ENCODE measurements at regions not wholly inside any gene's neighbourhood (a gene's known extent, or its start where the extent isn't known, plus 50 kb on each side); places are given as distances from the start of the nearest gene placed in this dataset.

- Histone ChIP-seq H3K4me1 (ENCODE audit: control insufficient read depth, insufficient read depth, low read length) (no peaks in the 10 kb centered on the region), H3K4me3 (ENCODE audit: low read length) (no peak overlapping the region), H3K27ac (ENCODE audit: low read length) (no peak overlapping the region), H3K9me3 (ENCODE audit: control insufficient read depth, insufficient read depth, low read length) (no peaks in the 10 kb centered on the region), H3K36me3 (ENCODE audit: control insufficient read depth, insufficient read depth, low read length) (no peaks in the 10 kb centered on the region), H3K27me3 (ENCODE audit: control insufficient read depth, insufficient read depth, low read length) (no peaks in the 10 kb centered on the region)
- peak; percentile 16 for DNase-seq (ENCODE audit: low read depth, low spot score)
- WGBS (ENCODE audit: insufficient coverage, insufficient read length) = no CpG with 5 or more reads among the region's 8 CpGs
Measured at GRCh38 chr11:30774496-30775232, 188.5 kb upstream of the MPPED2 start.

DNA sequence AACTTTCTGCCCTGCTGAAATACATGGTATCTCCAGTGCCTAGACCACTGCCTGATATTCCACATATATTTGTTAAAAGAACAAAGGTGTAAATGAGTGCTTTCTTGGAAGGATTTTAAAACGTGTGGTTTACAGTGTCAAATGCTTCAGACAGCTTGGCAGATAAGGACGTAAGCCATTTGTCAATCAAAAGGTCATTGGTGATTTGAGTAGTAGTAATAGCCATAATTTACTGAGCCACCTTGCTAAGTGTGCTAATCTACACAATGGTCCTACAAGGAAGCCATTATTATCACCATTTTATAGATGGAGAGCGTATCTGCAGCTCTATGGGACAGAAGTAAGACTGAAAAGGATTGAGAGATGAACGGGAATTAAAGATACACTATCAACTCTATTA is 186.8 kb upstream of the MPPED2 start:
- no CpG with 5 or more reads among the region's 4 CpGs for WGBS (ENCODE audit: insufficient coverage, insufficient read length)
- no peak overlapping the region for H3K27ac ChIP-seq (ENCODE audit: low read length)
- no peaks in the 10 kb centered on the region for H3K4me1 ChIP-seq (ENCODE audit: control insufficient read depth, insufficient read depth, low read length)
- no peaks in the 10 kb centered on the region for H3K27me3 ChIP-seq (ENCODE audit: control insufficient read depth, insufficient read depth, low read length)
- no peak overlapping the region for H3K4me3 ChIP-seq (ENCODE audit: low read length)
- DNase-seq (ENCODE audit: low read depth, low spot score) = no peak
- no peaks in the 10 kb centered on the region for H3K9me3 ChIP-seq (ENCODE audit: control insufficient read depth, insufficient read depth, low read length)
- no peaks in the 10 kb centered on the region for H3K36me3 ChIP-seq (ENCODE audit: control insufficient read depth, insufficient read depth, low read length)

DNA sequence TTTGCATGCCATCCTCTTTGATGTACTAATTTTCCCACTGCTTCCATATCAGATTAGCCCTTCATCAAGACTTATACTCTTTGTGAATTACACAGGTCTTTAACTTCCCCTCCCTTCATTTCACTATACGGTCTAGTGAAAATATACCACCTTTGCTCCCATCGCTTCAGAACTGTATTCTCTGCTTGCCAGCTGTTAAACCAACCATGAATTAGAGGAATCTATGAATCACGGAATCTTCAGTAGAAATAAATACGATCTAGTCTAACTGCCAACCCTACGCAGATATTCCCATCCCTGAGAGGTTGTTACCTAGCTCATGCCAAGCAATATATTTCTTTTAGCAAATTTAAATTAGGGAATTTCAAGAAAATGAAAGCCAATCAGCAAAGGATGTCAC is 177.8 kb upstream of the MPPED2 start:
- Histone ChIP-seq H3K9me3 (ENCODE audit: control insufficient read depth, insufficient read depth, low read length) (no peaks in the 10 kb centered on the region; the same call in 1 of the 2 replicates), H3K36me3 (ENCODE audit: control insufficient read depth, insufficient read depth, low read length) (no peaks in the 10 kb centered on the region), H3K27ac (ENCODE audit: low read length) (no peak overlapping the region), H3K4me1 (ENCODE audit: control insufficient read depth, insufficient read depth, low read length) (no peaks in the 10 kb centered on the region), H3K4me3 (ENCODE audit: low read length) (no peak overlapping the region), H3K27me3 (ENCODE audit: control insufficient read depth, insufficient read depth, low read length) (no peaks in the 10 kb centered on the region)
- no CpG with 5 or more reads among the region's 5 CpGs for WGBS (ENCODE audit: insufficient coverage, insufficient read length)
- DNase-seq (ENCODE audit: low read depth, low spot score) = no peak

GRCh38 chr11:30762188-30762587 is 176.0 kb upstream of the MPPED2 start:
- H3K9me3 ChIP-seq (ENCODE audit: control insufficient read depth, insufficient read depth, low read length) = no peaks in the 10 kb centered on the region; the same call in 1 of the 2 replicates
- H3K36me3 ChIP-seq (ENCODE audit: control insufficient read depth, insufficient read depth, low read length) = no peaks in the 10 kb centered on the region
- no CpG with 5 or more reads among the region's 2 CpGs for WGBS (ENCODE audit: insufficient coverage, insufficient read length)
- no peaks in the 10 kb centered on the region for H3K4me1 ChIP-seq (ENCODE audit: control insufficient read depth, insufficient read depth, low read length)
- DNase-seq (ENCODE audit: low read depth, low spot score) = no peak
- no peak overlapping the region for H3K27ac ChIP-seq (ENCODE audit: low read length)
- H3K27me3 ChIP-seq (ENCODE audit: control insufficient read depth, insufficient read depth, low read length) = no peaks in the 10 kb centered on the region
- H3K4me3 ChIP-seq (ENCODE audit: low read length) = no peak overlapping the region

DNA sequence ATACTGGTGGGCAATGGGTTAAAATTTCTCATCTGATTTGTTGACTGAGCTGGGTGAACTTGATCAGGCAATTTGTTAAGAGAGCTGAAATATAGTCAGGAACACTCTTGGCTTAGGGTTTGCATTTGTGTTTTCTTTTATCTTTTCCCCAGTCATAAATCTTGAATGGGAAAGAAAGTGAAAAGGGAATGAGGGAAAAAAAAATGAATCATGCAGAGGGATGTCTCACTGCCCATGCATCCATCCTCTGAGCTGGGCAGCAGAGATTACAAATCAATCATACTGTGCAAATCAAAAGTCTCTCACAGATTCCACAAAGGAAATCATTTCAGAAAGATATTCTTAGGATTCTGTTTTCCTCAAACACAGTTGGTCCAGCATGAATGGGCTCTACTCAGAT is 174.2 kb upstream of the MPPED2 start:
- H3K4me1 ChIP-seq (ENCODE audit: control insufficient read depth, insufficient read depth, low read length) = no peaks in the 10 kb centered on the region
- H3K36me3 ChIP-seq (ENCODE audit: control insufficient read depth, insufficient read depth, low read length) = no peaks in the 10 kb centered on the region
- no peak overlapping the region for H3K4me3 ChIP-seq (ENCODE audit: low read length)
- no peak overlapping the region for H3K27ac ChIP-seq (ENCODE audit: low read length)
- no peak for DNase-seq (ENCODE audit: low read depth, low spot score)
- H3K9me3 ChIP-seq (ENCODE audit: control insufficient read depth, insufficient read depth, low read length) = no peaks in the 10 kb centered on the region; the same call in 1 of the 2 replicates
- H3K27me3 ChIP-seq (ENCODE audit: control insufficient read depth, insufficient read depth, low read length) = no peaks in the 10 kb centered on the region

DNA sequence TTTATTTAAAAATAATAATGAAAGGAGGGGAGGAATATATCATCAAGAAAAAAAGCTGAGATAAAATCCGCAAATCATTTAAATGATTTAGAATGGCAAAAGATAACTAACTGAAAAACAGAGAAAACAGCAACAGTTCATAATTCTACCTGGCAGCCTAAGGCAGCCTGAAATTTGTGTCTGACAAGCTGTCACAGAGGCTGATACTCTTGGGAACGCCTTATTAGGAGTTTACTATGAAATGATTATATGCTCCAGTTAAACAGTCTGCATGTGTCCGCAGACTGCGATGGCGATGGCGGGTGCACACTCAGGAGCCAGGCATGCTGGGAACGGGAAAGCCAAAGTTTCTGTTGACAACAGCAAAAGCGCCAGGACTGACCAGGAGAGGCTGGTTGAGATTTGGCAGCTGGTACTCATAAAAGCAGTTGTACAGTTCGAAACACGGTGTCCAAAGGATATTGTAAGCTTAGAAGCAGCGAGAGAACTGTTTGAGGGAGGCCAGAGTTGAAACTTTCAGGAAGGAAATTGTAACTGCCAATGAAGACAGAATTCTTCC is 172.9 kb upstream of the MPPED2 start:
- no peaks in the 10 kb centered on the region; the same call in 1 of the 2 replicates for H3K9me3 ChIP-seq (ENCODE audit: control insufficient read depth, insufficient read depth, low read length)
- H3K36me3 ChIP-seq (ENCODE audit: control insufficient read depth, insufficient read depth, low read length) = no peaks in the 10 kb centered on the region
- H3K27me3 ChIP-seq (ENCODE audit: control insufficient read depth, insufficient read depth, low read length) = no peaks in the 10 kb centered on the region
- H3K4me1 ChIP-seq (ENCODE audit: control insufficient read depth, insufficient read depth, low read length) = no peaks in the 10 kb centered on the region
- no CpG with 5 or more reads among the region's 11 CpGs for WGBS (ENCODE audit: insufficient coverage, insufficient read length)
- no peak overlapping the region for H3K4me3 ChIP-seq (ENCODE audit: low read length)
- no peak overlapping the region for H3K27ac ChIP-seq (ENCODE audit: low read length)
- DNase-seq (ENCODE audit: low read depth, low spot score) = no peak

DNA sequence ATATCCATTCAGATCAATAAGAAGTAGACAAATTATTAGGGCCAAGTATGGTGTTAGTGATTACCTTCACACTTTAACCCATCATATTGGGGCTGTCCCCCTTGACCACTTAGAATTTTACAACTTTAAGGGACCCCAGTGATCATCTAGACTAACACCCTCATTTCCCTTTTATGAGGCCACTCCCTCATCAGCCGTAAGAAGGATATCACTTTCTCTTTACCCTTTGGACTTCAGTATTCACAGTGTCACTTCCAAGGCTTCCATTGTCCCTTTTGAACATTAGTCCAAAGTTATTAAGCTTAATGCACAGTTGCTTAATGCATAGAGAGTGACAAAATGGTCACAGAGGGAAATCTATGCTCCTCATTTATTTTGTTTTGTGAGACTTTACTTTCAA is 172.4 kb upstream of the MPPED2 start:
- H3K27ac ChIP-seq (ENCODE audit: low read length) = no peak overlapping the region
- no CpG with 5 or more reads among the region's 1 CpG for WGBS (ENCODE audit: insufficient coverage, insufficient read length)
- DNase-seq (ENCODE audit: low read depth, low spot score) = no peak
- H3K27me3 ChIP-seq (ENCODE audit: control insufficient read depth, insufficient read depth, low read length) = no peaks in the 10 kb centered on the region
- no peak overlapping the region for H3K4me3 ChIP-seq (ENCODE audit: low read length)
- no peaks in the 10 kb centered on the region for H3K36me3 ChIP-seq (ENCODE audit: control insufficient read depth, insufficient read depth, low read length)
- no peaks in the 10 kb centered on the region; the same call in 1 of the 2 replicates for H3K9me3 ChIP-seq (ENCODE audit: control insufficient read depth, insufficient read depth, low read length)
- no peaks in the 10 kb centered on the region for H3K4me1 ChIP-seq (ENCODE audit: control insufficient read depth, insufficient read depth, low read length)

DNA sequence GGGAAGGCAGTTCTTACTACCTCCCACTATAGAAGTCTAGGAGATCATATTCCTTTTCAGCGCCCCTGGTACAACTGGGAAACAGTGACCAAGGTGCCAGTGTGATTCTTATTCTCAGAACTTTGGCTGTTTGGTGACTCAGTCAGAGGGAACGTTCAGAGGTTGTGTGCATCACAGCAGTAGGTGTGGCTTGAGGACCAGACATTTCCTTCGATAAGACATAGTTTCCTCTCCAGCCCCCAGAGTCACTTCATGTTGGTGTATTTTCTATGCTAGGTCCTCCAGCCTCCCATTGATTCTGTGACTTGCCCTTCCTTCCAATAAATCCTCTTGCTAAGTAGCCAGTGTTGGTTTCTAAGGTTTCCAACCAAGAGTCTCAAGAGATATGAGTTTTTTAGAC is 171.9 kb upstream of the MPPED2 start:
- DNase-seq (ENCODE audit: low read depth, low spot score) = no peak
- H3K27me3 ChIP-seq (ENCODE audit: control insufficient read depth, insufficient read depth, low read length) = no peaks in the 10 kb centered on the region
- H3K4me3 ChIP-seq (ENCODE audit: low read length) = no peak overlapping the region
- WGBS (ENCODE audit: insufficient coverage, insufficient read length) = no CpG with 5 or more reads among the region's 3 CpGs
- no peaks in the 10 kb centered on the region for H3K36me3 ChIP-seq (ENCODE audit: control insufficient read depth, insufficient read depth, low read length)
- H3K27ac ChIP-seq (ENCODE audit: low read length) = no peak overlapping the region
- H3K9me3 ChIP-seq (ENCODE audit: control insufficient read depth, insufficient read depth, low read length) = no peaks in the 10 kb centered on the region
- no peaks in the 10 kb centered on the region for H3K4me1 ChIP-seq (ENCODE audit: control insufficient read depth, insufficient read depth, low read length)

- Histone ChIP-seq H3K27me3 (ENCODE audit: control insufficient read depth, insufficient read depth, low read length) (peaks cover 1% of the 10 kb centered on the region; the same call in 1 of the 2 replicates), H3K9me3 (ENCODE audit: control insufficient read depth, insufficient read depth, low read length) (no peaks in the 10 kb centered on the region), H3K4me1 (ENCODE audit: control insufficient read depth, insufficient read depth, low read length) (no peaks in the 10 kb centered on the region), H3K36me3 (ENCODE audit: control insufficient read depth, insufficient read depth, low read length) (no peaks in the 10 kb centered on the region), H3K27ac (ENCODE audit: low read length) (no peak overlapping the region), H3K4me3 (ENCODE audit: low read length) (no peak overlapping the region)
- DNase-seq (ENCODE audit: low read depth, low spot score) = no peak
- WGBS (ENCODE audit: insufficient coverage, insufficient read length) = no CpG with 5 or more reads among the region's 2 CpGs
Measured at GRCh38 chr11:30753994-30754393, 167.8 kb upstream of the MPPED2 start.

- Histone ChIP-seq H3K4me3 (ENCODE audit: low read length) (no peak overlapping the region), H3K27ac (ENCODE audit: low read length) (no peak overlapping the region), H3K4me1 (ENCODE audit: control insufficient read depth, insufficient read depth, low read length) (no peaks in the 10 kb centered on the region), H3K9me3 (ENCODE audit: control insufficient read depth, insufficient read depth, low read length) (no peaks in the 10 kb centered on the region), H3K27me3 (ENCODE audit: control insufficient read depth, insufficient read depth, low read length) (peaks cover 1% of the 10 kb centered on the region; the same call in 1 of the 2 replicates), H3K36me3 (ENCODE audit: control insufficient read depth, insufficient read depth, low read length) (no peaks in the 10 kb centered on the region)
- WGBS (ENCODE audit: insufficient coverage, insufficient read length) = no CpG with 5 or more reads among the region's 5 CpGs
- DNase-seq (ENCODE audit: low read depth, low spot score) = no peak
Measured at GRCh38 chr11:30753504-30753903, 167.4 kb upstream of the MPPED2 start.

GRCh38 chr11:30749268-30749667 is 163.1 kb upstream of the MPPED2 start:
- Histone ChIP-seq H3K9me3 (ENCODE audit: control insufficient read depth, insufficient read depth, low read length) (no peaks in the 10 kb centered on the region), H3K4me1 (ENCODE audit: control insufficient read depth, insufficient read depth, low read length) (no peaks in the 10 kb centered on the region), H3K36me3 (ENCODE audit: control insufficient read depth, insufficient read depth, low read length) (no peaks in the 10 kb centered on the region), H3K4me3 (ENCODE audit: low read length) (no peak overlapping the region), H3K27me3 (ENCODE audit: control insufficient read depth, insufficient read depth, low read length) (peaks cover 1% of the 10 kb centered on the region; the same call in 1 of the 2 replicates), H3K27ac (ENCODE audit: low read length) (no peak overlapping the region)
- DNase-seq (ENCODE audit: low read depth, low spot score) = peak; percentile 35
- WGBS (ENCODE audit: insufficient coverage, insufficient read length) = no CpG with 5 or more reads among the region's 2 CpGs

All from iPS DF 6.9 (cell line).